Lower leg skin (tissue), 3 donors: ENCODE measurements at regions not wholly inside any gene's neighbourhood (a gene's known extent, or its start where the extent isn't known, plus 50 kb on each side); places are given as distances from the start of the nearest gene placed in this dataset.

Experiments
- CTCF ChIP-seq, 3 donors: fragments of 450-650 bp; IDR thresholded peaks; one replicate each; pipeline ENCODE4 v1.5.1; 2016; ENCODE audit warnings: antibody characterized with exemption in 3 of 3, mild to moderate bottlenecking in 3 of 3, moderate library complexity in 2 of 3
- POLR2A ChIP-seq, 2 donors: fragments of 450-650 bp; IDR thresholded peaks; one replicate each; pipeline ENCODE4 v1.6.1; 2016 to 2017; ENCODE audit warnings: antibody characterized with exemption in 2 of 2, mild to moderate bottlenecking in 1 of 2, moderate library complexity in 1 of 2

GRCh38 chr2:12941203-12941602 lies 224.5 kb downstream of the TRIB2 start:
- TF ChIP-seq CTCF (IDR thresholded peaks at IDR 0.05) = no peak
- TF ChIP-seq POLR2A (IDR thresholded peaks at IDR 0.05) = no peak
